Colon (tissue), 2 donors: ENCODE measurements at regions not wholly inside any gene's neighbourhood (a gene's known extent, or its start where the extent isn't known, plus 50 kb on each side); places are given as distances from the start of the nearest gene placed in this dataset.

Experiments used
- FAIRE-seq: peaks from 2 replicates; lab custom pipeline; 2012; peaks lifted over from hg19 to GRCh38; lab: Jason Lieb, UNC
- donor health status: control.
- donor health status: control.

GRCh38 chr20:60372275-60372674 is 414.1 kb downstream of the CDH26 start:
- no peak for FAIRE-seq

GRCh38 chr20:60372822-60373221 is 414.6 kb downstream of the CDH26 start:
- FAIRE-seq: no peak

- no peak for FAIRE-seq
These were observed 420.4 kb downstream of the CDH26 start for GRCh38 chr20:60378620-60379019.

GRCh38 chr20:60381643-60382400 is 423.6 kb downstream of the CDH26 start:
- no peak for FAIRE-seq

GRCh38 chr20:60389441-60389840 is 431.2 kb downstream of the CDH26 start:
- FAIRE-seq: no peak

GRCh38 chr20:60389882-60390281 is 431.7 kb downstream of the CDH26 start:
- FAIRE-seq: no peak

GRCh38 chr20:60395991-60396390 is 437.8 kb downstream of the CDH26 start:
- FAIRE-seq: no peak

GRCh38 chr20:60400567-60400966 is 442.3 kb downstream of the CDH26 start:
- FAIRE-seq: no peak

- FAIRE-seq: no peak
These were observed 444.2 kb downstream of the CDH26 start for GRCh38 chr20:60402189-60403058.

GRCh38 chr20:60403105-60403741 is 445.0 kb downstream of the CDH26 start:
- FAIRE-seq: no peak

- FAIRE-seq: no peak
These were observed 449.0 kb downstream of the CDH26 start for GRCh38 chr20:60407011-60407771.

GRCh38 chr20:60407938-60408337 is 449.7 kb downstream of the CDH26 start:
- FAIRE-seq: no peak

GRCh38 chr20:60408435-60408834 is 450.2 kb downstream of the CDH26 start:
- FAIRE-seq: no peak

GRCh38 chr20:60410618-60411264 is 452.5 kb downstream of the CDH26 start:
- FAIRE-seq: no peak

- FAIRE-seq: no peak
These were observed 453.6 kb downstream of the CDH26 start for GRCh38 chr20:60411813-60412212.

GRCh38 chr20:60420676-60421229 is 462.5 kb downstream of the CDH26 start:
- no peak for FAIRE-seq

GRCh38 chr20:60422848-60423247 is 464.6 kb downstream of the CDH26 start:
- FAIRE-seq: no peak

- FAIRE-seq: no peak
These were observed 466.2 kb downstream of the CDH26 start for GRCh38 chr20:60424267-60424902.

GRCh38 chr20:60427516-60427915 is 469.3 kb downstream of the CDH26 start:
- no peak for FAIRE-seq

- FAIRE-seq: no peak
These were observed 470.4 kb downstream of the CDH26 start for GRCh38 chr20:60428651-60429050.

GRCh38 chr20:60430516-60431001 is 472.3 kb downstream of the CDH26 start:
- no peak for FAIRE-seq
